Dermis microvascular lymphatic vessel endothelial cell (primary cell): ENCODE measurements at regions not wholly inside any gene's neighbourhood (a gene's known extent, or its start where the extent isn't known, plus 50 kb on each side); places are given as distances from the start of the nearest gene placed in this dataset.

Source experiments
- DNase-seq, 2 donors: peaks; one replicate each; pipeline versions ENCODE4 v3.0.0 to v3.0.0-alpha.2; 2010; ENCODE audit warnings: low read depth in 2 of 2

- peak in 1 of 2 donors; percentile 45 for DNase-seq
Observed at GRCh38 chr7:130896051-130896881, 162.3 kb upstream of the KLF14 start.

DNA sequence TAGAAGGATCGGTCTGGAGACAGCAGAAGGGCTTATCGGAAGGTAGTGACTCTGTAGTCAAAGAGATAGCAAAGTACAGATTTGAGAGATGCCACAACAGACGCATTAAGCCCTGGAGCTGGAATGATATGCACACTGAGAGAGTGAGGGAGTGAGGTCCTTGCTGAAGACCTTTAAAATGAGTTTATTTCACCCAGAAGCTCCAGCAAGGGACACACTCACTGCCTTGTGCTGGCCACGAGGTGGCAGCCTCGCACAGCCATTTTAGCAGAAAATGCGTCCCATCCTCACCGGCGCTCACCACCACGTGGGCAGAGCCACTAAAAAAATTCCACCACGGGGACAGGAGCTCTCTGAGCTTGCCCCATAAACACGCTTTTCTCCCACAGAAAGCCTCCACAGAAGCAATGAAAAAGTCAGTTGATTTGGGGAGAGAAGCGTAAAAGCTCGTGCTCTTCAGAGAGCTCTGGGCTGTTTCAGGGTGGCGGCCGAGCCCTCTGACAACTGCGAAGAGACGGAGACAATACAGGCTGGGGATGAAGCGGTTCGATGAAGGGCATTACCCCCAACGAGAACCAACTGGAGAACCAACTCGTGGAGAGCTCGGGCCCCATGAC is 163.0 kb upstream of the KLF14 start:
- DNase-seq, result peak; percentile 72 to 82

DNA sequence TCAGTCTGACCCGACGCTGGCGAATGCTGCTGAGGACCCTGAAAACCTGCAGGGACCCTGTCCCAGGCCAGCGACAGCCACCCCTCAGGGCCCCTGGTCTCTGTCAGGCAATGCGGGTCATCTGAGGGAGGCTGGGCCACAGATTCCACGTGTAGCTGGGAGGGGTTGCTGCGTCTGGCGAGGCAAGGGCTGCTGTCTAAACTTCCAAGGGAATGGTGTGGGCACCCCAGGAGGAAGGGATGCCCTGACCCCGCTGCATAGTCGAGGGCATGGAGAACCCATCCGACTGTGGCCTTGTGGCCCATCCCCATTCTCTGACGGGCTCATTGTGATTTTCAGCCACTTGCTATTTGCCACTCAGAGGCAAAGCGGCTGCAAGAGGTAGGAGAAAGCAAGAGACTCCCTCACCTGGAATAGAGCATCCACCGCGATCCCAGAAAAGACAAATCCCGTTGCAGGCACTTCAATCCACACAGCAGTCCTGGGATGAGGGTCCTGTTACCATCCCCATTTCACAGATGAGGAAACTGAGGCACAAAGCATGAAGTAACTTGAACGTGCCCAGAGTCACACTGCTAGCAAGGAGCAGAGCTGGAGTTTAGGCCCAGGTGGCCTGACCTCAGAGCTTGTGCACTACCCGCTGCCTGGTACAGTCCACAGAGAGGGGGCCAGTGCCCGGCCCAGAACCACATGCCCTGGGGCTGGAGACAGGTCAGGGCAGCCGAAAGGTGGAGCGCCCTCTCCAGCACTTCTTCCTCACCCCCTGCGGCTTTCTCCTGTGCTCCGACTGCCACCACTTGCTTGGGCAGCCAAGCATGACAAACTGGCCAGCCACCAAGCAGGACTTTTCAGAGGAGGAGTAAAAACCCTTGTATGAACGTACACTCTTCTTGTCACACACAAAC is 163.8 kb upstream of the KLF14 start:
- no peak for DNase-seq

GRCh38 chr7:130899071-130899560 is 165.1 kb upstream of the KLF14 start:
- DNase-seq, result no peak

GRCh38 chr7:130899638-130900401 is 165.8 kb upstream of the KLF14 start:
- no peak for DNase-seq

DNA sequence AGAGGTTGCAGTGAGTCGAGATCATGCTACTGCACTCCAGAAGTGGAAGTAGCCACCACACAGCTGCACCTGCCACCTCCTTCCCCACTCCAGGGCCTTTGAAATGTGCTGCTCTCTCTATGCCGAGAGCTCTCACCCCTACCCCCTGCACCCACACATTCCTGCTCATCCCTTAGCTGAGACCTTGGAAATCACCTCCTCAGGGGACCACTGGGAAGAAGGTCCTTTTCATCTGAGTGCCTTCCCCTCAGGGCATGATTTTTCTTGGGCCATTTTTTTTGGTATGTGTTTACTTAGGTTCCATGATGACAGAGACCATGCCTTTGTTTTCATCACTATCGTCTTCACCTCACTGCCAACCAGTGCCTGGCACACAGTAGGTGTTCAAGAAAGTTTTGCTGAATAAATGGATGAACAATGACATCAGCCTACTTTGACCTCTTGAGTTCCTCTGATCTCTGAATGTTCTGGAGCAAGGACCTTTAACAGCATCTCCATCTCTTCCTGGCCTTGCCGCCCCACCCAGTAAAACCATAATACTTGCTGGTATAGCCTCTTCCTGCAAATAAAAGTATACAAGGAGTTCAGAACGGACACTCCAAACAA is 166.6 kb upstream of the KLF14 start:
- DNase-seq, result no peak

GRCh38 chr7:130901209-130901783 is 167.3 kb upstream of the KLF14 start:
- DNase-seq, result peak in 1 of 2 donors; percentile 64

DNA sequence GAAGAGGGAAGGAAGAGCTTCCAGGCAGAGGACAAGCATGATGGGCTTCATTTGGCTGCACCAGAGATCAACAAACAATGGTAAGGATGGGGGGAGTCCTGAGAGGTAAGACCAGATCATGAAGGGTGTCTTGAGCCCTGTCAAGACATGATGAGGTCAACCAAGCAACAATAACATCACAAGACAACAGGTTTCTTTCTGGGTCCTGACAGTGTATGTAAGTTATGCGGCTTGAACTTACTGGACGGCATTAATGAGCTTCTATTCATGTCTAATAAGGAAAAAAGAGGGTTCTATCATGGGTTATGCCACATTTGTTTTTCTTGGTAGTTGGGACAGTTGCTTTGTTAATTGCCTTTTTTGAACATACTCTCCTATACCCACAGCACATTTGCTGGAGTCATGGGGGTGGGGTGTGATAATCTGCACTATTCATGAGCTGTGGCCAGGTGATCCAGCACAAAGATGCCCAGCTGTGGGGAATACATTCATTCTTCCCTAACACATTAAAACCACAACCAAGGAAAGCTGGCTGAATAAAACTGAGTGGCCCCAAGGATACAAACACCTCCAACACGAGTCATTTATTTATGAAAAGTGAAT is 168.8 kb upstream of the KLF14 start:
- no peak for DNase-seq

- DNase-seq, result peak; percentile 93 to 94
Observed at GRCh38 chr7:130903358-130903974, 169.5 kb upstream of the KLF14 start.

DNA sequence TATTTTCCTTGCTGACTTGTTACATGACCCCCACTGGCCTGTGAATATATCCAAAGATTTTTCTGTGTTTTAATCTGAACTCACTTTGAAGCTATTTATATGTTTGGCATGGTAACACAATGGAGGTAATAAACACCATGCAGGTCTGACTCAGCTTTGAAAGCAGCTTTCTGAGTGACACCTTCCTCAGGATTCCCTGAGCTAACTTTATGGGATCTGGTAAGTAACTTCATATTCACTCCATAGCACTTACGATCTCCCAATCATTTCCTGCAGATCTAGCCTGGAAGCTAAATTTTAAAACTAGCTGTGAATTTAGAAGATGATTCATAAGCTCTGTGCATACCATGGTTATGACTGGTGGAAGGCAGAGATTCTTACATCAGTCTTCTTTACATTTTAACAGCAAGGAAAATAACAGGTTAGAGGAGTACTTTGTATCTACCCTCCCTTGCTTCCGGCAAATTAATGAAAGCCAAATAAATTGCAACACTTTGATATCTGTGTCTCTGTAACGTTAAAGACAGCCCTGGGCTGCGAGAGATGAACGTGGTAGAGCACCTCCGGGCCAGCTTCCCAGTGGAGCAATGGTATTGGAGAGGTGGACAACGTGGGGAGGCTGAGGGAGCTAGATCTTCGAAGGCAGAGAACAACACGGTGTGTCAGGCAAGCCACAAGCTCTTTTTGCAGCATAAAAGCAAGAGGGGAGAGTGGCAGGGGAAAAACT is 170.2 kb upstream of the KLF14 start:
- DNase-seq, result peak; percentile 76 to 97

- no peak for DNase-seq
Observed at GRCh38 chr7:130904792-130905191, 170.8 kb upstream of the KLF14 start.

DNA sequence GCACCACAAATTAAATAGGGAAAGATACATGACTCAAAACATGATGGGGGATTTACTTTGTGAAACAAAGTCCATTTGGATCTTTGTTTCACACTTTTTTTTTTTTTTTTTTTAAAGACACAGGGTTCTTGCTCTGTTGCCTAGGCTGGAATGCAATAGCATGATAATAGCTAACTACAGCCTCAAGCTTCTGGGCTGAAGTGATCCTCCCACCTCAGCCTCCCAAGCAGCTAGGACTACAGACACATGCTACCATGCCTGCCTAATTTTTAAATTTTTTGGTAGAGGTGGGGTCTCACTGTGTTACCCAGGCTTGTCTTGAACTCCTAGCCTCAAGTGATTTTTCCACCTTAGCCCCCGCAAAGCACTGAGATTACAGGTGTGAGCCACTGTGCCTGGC is 172.6 kb upstream of the KLF14 start:
- no peak for DNase-seq

DNA sequence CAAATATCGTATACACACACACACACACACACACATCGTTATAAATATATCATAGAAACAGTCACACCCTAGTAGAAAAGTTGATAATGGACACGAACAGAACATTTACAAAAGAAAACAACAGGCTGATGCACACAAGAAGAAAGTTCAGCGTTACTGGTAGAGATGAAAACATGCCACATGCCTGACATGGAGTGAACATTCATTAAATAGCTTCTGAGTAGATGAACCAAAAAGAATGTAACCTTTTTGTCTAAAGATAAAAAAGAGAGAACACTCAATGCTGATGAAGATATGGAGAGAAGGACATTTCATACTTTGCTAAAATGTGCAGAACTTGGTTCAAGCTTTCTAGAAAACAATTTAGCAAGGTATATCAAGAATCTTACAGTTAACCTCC is 173.4 kb upstream of the KLF14 start:
- no peak for DNase-seq

- no peak for DNase-seq
Observed at GRCh38 chr7:130908345-130909160, 174.5 kb upstream of the KLF14 start.

DNA sequence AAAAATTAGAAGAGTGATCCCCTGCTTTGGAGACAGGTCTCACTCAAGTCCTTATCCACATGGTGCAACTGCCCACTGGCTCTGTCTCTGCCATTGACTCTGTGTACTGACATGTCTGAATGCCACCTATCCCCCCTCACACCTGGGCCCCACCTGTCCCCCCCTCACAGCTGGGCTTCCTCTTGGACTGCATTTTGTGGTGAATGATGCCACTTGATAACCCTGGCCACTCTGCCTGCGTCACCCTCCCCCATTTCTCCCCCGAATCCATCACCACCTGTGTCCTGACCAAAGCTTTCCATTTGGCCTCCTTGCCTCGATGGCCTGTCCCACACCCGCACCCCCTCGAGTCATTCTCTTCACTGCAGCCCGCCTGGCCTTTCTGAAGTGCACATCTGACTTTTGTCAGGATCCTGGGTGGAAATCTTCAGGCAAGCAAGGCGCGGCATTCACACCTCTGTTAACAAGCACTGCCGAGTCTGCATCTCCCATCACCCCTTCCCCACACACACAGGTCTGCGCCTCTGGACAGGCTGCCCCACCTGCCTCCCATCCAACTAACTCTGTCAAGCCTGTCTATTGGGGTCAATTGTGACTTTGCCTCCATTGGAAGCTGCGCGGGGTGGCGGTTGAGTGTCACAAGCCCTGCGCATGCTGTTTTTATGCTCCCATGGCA is 175.3 kb upstream of the KLF14 start:
- DNase-seq, result no peak

- DNase-seq, result peak in 1 of 2 donors; percentile 88
Observed at GRCh38 chr7:130909881-130910672, 176.1 kb upstream of the KLF14 start.
